Stimulated activated CD8-positive, alpha-beta memory T cell treated with anti-CD3 and anti-CD28 coated beads, Interleukin-15, amount 100 ng/mL, for 24 hours (primary cell): ENCODE measurements at regions not wholly inside any gene's neighbourhood (a gene's known extent, or its start where the extent isn't known, plus 50 kb on each side); places are given as distances from the start of the nearest gene placed in this dataset.
"Not testable (repeated sequence)": the region's sequence is repeated elsewhere in the genome, so short reads cannot be mapped to it uniquely, and the experiment has no call there.

Source experiments
- DNase-seq: peaks from one replicate; pipeline ENCODE4 v3.0.0-alpha.2; 2020; ENCODE audit warnings: low read depth

DNA sequence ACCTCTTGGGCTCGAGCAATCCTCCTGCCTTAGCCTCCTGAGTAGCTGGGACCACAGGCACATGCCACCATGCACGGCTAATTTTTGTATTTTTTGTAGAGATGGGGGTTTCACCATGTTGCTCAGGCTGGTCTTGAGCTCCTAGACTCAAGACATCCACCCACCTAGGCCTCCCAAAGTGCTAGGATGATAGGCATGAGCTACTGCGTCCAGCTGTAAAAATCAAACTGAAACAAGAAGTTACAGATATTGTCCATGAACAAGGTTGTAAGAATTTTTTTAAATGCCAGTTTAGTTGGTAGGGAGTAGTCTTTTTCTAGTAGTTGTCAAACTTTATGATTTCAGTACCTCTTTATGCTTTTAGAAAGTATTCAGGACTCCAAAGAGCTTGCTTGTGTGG is 424.4 kb upstream of the PMFBP1 start:
- DNase-seq = no peak

DNA sequence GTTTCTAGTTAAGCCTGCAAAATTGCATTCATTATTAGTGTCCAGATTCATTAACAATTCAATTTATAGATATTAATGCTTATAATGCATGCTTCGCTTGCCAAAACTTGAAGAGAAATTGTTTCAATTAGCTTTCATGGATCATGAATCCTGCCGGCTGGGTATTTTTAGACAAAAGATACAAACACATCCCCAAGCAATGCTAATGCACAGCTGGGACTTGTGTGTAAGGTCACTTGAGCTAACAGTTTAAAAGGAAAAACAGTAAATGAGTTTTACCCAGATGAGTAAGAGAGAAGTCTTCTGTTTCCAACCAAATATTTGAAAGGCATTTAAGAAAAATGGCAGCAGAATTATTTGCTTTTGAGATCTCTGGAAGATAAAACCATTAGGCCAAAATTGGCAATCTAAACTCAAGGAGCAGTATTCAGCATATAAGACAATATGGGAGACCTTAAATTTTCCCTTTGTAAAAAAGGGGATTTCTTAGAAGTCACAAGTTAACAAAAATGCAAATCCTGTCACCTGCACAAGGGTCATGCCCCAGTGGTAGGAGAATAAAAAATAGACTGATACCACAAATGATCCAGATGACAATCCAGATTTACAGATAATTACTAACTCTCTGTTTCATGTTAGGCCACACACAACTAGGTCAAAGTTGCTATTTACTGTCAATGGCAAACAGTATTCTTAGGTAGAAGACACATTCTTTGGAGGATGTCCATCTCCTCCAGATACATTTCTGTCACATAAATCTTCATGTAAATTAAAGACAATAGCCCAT is 418.4 kb upstream of the PMFBP1 start:
- no peak for DNase-seq

DNA sequence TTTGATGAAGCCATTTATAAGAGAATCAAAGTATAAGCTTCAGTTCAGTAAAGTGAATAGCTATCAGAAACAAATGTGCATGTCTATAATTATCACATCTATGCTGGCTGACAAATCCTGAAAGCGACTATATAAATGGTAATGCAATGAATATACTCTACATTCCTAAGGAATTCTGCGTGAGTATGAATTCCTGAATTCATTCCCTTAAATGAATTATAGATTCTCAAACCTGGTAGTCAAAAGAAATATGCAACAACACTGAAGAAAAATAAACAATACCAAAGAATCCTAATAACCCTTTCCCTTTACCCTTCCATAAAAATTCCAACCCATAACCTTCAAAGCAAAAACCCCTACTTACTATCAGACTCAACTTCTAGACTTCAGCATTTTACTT is 416.6 kb upstream of the PMFBP1 start:
- no peak for DNase-seq

DNA sequence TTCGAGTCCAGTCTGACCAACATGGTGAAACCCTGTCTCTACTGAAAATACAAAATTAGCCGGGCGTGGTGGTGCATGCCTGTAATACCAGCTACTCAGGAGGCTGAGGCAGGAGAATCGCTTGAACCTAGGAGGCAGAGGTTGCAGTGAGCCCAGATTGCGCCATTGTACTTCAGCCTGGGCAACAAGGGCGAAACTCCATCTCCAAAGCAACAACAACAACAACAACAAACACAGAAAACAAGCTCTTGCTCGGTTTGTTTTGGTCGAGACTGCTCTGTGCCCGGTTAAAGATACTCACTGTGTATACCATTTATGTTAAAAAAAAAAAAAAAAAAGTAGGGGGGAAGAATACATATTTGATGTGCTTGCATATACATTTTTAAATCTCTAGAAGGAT is 406.1 kb upstream of the PMFBP1 start:
- DNase-seq = not testable (repeated sequence)

DNA sequence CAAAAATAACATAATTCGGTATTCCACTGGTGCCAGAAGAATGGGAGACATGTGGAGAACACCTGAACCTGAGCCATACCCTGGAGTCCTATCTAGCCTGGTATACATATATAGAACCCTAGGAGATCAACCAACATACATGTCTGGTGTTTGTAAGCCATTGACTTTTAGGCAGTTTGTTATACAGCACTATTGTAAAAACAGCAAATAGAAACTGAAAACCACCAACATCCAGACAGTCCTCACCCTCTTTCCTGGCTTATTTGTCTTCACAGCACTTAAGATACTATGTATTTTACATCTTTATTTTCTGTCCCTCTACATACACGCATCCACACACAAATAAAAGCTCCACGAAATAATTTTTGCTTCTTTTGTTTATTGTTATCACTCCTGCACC is 404.2 kb upstream of the PMFBP1 start:
- no peak for DNase-seq

DNA sequence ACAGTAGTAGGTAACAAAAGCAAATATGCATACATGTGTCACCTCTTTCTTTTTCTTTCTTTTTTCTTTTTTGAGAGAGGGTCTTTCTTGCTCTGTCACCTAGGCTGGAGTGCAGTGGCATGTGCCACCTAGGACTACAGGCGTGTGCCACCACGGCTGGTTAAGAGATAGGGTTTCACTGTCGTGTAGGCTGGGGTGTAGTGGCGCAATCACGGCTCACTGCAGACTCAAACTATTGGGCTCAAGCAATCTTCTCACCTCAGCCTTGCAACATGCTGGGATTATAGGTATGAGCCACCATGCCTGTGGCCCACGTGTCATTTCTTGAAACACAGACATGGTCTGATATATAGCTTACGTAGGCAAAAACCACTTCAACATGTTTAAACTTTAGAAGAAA is 397.7 kb upstream of the PMFBP1 start:
- DNase-seq = no peak

DNA sequence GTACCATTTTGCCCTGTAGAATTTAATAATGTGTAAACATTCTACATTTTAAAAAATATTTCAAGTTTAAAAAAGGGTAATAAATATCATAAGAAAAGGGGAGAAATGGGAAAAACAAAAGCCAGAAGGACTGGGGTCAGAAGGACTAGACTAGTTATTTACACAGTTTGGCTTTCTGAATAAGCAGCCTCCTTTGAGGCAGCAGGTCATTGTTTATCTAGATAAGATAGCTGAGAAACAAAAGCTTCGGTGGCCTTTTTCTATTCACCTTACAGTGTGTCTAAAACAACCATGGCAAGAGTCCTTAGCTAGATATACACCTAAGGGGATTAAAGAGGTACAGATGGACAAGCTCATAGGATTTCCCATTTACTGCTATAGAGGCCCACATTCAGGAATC is 396.5 kb upstream of the PMFBP1 start:
- DNase-seq = no peak

DNA sequence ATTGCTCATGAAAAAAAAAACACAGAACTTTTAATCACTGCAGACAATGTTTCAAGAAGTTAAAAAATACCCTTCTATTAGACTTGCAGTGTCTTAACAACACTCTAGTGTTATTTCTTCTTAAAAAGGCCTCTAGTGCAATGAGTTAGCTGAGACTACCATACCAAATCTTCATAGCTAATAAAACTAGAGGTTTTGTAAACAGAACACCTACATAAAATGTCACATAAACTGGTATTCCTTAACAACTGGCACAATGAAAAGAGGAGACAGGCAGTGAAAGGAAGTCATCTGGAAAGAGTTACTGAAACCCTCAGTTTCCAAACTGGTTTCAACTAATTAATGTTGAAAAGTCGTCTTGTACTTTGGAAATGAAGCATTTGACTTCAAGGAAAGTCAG is 394.2 kb upstream of the PMFBP1 start:
- DNase-seq = no peak

DNA sequence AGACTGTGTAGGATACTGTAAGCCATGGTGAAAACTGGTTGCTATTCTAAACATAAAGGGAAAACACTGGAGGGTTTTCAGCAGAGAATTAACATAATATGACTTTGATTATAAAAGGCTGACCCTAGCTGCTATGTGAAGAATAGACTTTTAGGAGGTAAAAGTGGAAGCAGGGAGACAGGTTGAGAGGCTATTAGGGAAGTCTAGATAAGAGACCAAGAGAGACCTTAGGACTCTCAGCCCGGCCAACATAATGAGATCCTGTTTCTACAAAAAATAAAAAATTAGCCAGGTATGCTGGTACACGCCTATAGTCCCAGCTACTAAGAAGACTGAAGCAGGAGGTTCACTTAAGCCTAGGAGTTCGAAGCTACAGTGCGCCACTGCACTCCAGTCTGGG is 393.2 kb upstream of the PMFBP1 start:
- DNase-seq = no peak

DNA sequence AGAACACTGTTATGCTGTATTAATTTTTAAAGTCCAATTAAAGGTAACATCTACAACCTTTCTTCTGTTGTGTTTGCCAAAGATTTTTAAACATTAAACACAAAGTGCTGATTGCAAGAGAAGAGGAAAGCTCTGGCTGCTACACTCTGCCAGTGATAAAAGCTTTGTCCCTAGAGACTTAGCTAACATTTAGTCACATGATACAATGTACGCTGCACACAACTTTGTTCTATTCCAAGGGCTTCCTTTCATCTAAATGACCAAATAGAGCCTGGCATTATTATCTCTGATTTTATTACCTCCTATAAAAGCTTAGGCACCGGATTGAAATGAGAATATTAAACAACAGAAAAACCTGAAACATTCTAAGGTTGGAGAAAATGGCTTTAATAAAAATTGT is 388.7 kb upstream of the PMFBP1 start:
- DNase-seq = no peak

DNA sequence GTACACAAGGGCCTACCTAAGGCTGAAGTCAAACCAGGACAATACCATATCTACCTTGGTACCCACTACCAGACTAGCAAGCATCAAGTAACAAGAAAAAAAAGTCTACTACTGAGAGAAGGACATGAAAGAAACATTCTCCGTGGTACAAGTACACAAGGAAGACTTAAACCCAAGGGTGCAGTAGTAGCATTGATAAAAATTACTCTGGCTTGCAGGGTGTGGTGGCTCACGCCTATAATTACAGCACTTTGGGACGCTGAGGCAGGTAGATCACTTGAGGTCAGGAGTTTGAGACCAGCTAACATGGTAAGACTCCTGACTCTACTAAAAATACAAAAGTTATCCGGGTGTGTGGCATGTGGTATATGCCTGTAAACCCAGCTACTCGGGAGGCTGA is 386.5 kb upstream of the PMFBP1 start:
- no peak for DNase-seq

DNA sequence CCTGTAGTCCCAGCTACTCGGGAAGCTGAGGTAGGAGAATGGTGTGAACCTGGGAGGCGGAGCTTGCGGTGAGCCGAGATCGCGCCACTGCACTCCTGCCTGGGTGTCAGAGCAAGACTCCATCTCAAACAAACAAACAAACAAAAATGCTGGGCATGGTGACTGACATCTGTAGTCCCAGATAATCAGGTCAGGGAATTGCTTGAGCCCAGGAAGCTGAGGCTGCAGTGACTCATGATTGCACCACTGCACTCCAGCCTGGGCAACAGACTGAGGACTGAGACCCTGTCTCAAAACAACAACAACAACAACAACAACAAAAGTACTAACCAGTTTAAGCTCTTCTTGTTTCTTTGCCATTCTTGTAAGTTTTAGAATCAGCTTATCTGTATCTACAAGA is 383.0 kb upstream of the PMFBP1 start:
- DNase-seq = no peak

DNA sequence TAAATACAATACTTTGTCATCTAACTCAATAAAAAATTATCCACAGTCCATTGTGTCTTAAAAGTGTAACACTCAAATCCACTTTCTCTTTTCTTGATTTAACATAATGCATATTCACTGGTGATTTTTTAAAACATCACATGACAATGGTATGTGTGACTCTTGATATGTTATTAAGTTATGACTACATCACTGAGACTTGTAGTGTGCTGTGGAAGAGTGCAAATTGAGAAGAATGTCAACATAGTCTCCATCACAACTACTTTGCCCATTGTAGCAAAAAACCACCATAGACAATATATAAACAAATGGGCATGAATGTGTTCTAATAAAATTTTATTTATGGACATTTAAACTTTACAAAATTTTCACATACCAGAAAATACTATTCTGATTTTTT is 380.7 kb upstream of the PMFBP1 start:
- no peak for DNase-seq

DNA sequence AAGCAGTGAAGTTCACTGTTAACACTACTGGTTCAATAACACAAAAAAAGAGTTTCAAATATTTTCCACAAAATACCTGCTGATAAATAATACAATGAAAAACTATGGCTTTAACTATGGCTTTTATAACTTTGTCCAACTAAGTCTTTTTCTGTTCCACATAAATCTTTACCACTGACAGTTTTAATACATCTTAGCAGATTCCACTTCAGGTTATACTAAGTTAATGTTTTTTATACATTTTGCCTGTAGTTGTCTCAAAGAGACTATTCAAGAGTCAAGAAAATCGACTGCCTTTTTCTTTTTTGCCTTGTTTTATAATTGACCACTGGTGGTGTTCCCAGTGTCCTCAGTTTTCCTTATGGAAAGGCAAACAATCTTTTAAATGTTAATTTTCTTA is 379.7 kb upstream of the PMFBP1 start:
- no peak for DNase-seq

DNA sequence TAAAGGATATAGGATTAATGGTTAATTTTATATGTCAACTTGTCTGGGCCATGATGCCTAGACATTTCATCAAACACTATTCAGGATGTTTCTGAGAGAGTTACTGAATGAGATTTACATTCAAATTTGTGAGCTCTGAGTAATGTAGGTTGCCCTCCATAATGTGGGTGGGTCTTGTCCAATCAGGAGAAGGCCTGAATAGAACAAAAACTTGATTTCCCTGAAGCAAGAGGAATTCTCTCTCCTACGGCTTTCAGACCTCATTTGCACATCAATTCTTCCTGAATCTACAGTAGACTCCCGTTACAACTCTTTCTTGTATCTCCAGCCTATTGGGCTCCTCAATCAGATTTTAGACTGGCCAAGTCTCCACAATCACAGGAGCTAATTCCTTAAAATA is 377.9 kb upstream of the PMFBP1 start:
- no peak for DNase-seq

DNA sequence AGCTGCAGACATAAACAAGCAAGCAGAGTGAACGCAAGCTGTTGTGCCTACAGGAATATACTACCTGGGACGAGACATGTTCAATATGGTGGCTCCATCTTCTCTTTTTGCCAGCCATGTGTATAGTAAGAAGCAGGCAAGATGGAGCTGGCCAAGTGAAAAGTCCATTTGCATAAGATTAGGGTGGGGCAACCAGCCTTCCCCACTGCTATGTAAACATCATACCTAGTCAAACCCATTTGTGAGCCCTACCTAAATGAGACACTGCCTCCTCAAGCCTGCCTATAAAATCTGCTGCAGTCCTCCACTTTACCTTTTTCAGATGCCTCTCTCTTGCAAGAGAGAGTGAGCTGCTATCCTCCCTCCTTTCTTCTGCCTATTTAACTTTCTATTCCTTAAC is 370.1 kb upstream of the PMFBP1 start:
- no peak for DNase-seq

DNA sequence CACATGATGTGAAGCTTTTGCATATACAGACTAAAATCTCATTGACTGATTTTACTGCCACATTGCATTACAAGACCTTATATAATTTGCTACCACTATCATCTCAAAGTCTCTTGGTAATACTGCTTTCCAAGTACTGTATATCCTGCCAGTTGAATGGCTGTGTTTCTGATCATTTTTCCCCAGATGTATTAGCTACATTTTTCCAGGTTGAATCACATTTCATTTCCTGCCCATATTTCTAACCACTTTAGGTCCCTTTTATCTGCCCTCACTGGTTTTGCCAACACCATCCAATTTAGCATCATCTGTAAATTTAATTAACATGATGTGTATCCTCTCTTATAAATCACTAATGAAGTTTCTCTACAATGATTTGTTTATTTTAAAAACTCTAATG is 365.7 kb upstream of the PMFBP1 start:
- no peak for DNase-seq

DNA sequence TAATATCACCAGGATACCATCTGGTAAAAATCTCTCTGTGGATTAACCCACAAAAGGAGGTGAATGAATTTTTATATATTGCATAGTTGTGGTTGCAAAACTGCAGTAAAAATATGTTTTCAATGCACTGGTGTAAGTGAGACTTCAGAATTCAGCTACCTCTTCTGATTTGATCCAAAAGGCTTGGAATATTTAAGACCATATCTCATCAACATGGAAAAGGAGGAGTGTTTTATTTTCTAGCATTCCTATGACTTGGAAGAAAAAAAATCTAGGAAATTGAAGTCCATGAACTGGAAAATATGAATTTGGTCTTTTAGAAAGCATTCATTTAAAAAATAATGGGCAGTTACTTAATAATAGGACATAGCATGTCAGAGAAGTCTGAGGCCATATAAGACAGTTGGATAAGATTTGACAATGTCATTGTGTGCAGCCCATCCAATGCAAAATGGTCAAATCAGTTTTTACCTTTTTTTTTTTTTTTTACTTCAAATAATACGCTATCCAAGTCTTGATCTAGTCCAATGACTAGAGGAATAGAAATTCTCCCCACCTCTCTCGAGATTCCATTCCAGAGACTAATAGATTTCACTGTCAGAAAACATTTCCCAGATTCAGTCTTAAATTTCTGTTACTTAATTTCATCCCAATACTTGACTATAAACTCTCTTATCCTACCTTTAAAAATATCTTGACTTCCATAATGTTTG is 364.9 kb upstream of the PMFBP1 start:
- no peak for DNase-seq

DNA sequence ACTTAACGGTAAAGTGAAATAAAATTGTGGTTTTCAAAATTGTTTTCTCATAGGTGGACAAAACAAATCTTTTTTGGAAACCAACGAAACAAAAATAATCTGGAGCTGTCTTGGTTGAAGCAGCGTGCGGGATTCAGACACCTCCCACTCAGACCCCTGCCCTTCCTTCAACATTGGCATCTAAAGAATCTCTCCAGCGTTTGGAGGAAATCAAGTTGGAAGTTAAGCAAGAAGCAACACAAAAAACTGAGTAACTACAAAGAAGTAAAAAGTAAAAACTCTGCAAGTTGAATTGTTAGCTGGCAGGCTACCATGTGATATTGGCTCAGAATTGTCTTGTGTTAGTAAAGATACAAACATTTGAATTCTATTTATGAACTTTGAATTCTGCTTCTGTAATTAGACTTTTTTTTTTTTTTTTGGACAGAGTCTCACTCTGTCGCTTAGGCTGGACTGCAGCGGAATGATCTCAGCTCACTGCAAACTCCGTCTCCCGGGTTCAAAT is 361.0 kb upstream of the PMFBP1 start:
- no peak for DNase-seq

DNA sequence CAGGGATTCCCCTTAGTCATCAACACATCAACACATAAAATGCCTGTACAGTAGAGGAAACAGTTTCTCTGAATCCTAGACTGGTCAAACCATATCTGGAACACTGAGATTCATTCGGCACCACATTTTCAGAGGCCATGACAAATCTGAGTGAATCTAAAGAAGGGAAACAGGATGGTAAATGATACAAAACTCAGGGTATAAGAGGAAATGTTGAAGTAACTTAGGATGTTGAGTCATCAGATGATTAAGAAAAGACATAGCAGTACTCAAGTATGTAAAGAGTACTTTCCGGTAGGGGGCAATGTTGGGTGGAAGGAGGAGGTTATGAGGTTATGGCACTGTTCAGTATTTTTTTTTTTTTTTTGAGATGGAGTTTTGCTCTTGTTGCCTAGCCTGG is 358.5 kb upstream of the PMFBP1 start:
- DNase-seq = no peak

DNA sequence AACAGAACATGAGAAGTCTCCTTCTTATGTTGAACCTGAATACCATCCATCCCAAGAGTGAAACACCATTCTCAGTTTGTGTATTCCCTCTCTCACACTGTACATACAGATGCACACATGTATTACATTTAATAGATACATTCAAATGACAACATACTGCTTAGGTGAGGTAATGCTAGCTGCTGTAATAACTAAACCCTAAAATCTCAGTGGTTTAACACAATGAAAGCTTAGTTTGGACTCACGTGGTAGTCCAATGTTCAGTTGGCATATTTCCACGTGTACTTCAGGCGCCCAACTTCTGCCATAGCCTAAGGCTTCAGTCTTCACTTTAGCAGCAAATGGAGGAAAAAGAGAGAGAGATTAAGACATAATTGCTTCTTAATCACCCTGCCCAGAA is 351.1 kb upstream of the PMFBP1 start:
- DNase-seq = no peak

DNA sequence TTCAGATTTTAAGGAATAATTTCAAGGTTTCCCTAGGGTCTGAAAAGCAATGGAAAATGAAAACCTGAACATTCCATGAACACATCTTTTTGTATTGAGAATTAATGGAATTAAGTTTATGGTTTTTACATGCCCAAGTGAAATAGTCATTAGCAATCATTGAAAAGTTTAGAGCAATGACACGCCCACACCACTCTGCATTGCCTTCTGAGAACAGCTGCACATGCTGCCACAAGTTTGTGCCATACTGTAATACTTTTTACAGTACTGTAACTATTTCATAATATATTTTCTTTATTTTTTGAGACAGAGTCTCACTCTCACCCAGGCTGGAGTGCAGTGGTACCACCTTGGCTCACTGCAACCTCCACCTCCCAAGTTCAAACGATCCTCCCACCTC is 345.2 kb upstream of the PMFBP1 start:
- no peak for DNase-seq

DNA sequence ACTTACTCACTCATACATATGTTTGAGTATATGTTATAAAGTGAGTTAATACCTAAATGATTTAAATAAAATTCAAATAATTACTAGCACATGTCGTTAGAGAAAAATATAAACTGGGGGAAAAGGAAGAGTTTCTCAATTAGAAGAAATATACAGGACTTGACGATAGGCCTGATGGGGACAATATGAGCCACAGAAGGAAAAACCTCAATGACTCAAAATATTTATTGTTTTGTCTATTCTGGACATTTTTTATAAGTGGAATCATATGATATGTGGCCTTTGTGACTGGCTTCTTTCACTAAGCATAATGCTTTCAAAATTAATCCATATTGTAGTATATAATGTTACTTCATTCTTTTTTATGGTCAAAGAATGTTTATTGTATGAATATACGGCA is 339.2 kb upstream of the PMFBP1 start:
- DNase-seq = no peak

DNA sequence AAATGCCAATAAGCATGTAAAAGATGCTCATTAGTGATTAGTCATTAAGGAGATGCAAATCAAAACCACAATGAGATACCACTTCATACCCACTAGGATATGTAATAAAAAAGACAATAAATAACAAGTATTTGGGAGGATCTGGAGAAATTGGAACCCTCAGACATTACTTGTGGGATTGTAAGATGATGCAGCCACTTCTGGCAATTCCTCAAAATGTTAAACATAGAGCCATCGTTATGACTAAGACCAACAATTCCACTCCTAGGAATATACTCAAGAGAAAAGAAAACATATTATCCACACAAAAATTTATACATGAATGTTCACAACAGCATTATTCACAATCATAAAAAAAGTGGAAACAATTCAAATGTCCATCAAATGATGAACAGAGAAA is 336.2 kb upstream of the PMFBP1 start:
- no peak for DNase-seq
